Stimulated activated naive CD8-positive, alpha-beta T cell treated with anti-CD3 and anti-CD28 coated beads, Interleukin-15, amount 100 ng/mL, for 72 hours (primary cell): ENCODE measurements at regions not wholly inside any gene's neighbourhood (a gene's known extent, or its start where the extent isn't known, plus 50 kb on each side); places are given as distances from the start of the nearest gene placed in this dataset.

ENCODE experiments used
- ATAC-seq: fragments of 150-1000 bp; cut with Tn5 transposase; 2 replicates; pipeline ENCODE4 v1.10.0; 2021; ENCODE audit warnings: mild to moderate bottlenecking, moderate library complexity
- DNase-seq, 2 donors: peaks; one replicate each; pipeline ENCODE4 v3.0.0; 2021 to 2022
- H3K27ac Mint-ChIP-seq, 2 donors: one replicate each; pipeline ENCODE4 v1.8.0; 2022; ENCODE audit warnings: mild to moderate bottlenecking in 2 of 2, mixed read lengths in 2 of 2, moderate library complexity in 2 of 2
- H3K27me3 Mint-ChIP-seq: one replicate; pipeline ENCODE4 v1.8.0; 2022; ENCODE audit warnings: mixed read lengths
- H3K4me1 Mint-ChIP-seq: one replicate; pipeline ENCODE4 v1.8.0; 2022; ENCODE audit warnings: mild to moderate bottlenecking, mixed read lengths
- H3K4me3 Mint-ChIP-seq, 2 donors: one replicate each; pipeline ENCODE4 v1.8.0; 2022; ENCODE audit warnings: mild to moderate bottlenecking in 2 of 2, mixed read lengths in 2 of 2, moderate library complexity in 1 of 2
- H3K9me3 Mint-ChIP-seq, 2 donors: one replicate each; pipeline ENCODE4 v1.8.0; 2022; ENCODE audit warnings: mixed read lengths in 2 of 2

DNA sequence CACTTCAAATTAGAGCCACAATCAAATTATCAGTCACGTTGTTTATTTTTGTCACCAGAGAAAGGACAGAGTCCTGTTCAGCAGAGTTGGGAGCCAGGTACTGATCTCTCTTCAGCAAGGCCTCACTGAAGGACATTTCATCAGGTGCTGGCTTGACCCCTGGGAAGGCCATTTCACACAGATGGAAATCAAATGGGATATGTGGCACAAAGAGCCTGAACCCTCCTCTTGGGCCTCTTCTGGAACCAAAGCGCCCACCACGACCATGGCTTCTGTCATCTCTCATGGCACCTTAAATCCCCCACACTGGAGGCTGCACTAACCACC is 121.5 kb downstream of the PTCSC3 start:
- ATAC-seq (no peak), DNase-seq (no peak)
- H3K4me1 Mint-ChIP-seq, result no peaks in the 10 kb centered on the region
- H3K9me3 Mint-ChIP-seq, result no peaks in the 10 kb centered on the region
- no peak overlapping the region for H3K4me3 Mint-ChIP-seq
- H3K27me3 Mint-ChIP-seq, result peaks cover 12% of the 10 kb centered on the region
- H3K27ac Mint-ChIP-seq, result no peak overlapping the region

DNA sequence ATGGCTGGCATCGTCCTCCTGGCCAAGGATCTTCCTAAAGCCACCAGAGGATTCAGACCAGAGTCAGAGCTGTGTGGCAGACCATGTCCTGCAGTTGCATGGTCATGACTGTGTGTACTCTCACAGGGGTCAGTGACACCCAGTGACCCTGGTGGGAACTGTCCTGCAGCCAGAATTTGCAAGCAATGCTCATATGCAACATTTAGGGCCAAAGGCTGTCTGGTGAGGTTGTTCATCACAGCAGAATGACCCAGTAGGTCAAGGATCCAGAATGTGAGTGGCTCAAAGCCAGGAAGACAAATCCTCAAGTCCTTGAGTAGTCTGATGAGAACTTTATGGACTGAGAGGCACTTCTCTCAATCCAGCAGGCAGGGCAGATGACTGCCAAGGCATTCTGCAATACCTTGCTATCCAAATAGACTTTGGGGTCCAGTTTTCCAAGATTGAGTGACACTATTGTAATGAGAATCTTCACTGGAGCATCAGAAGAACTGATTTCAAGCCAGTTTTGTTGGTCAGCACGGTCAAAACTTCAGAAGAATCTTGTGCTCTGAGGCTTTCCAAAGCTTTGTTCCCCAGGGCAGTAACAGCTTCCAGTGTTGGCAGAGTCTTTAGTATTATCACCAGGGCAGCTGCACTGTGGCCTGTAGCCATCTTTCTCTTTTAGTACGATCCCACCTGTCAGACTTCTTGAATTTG is 122.0 kb downstream of the PTCSC3 start:
- Mint-ChIP-seq H3K9me3 (no peaks in the 10 kb centered on the region), H3K4me1 (no peaks in the 10 kb centered on the region), H3K27me3 (peaks cover 12% of the 10 kb centered on the region), H3K27ac (no peak overlapping the region), H3K4me3 (no peak overlapping the region)
- DNase-seq (no peak), ATAC-seq (no peak)

DNA sequence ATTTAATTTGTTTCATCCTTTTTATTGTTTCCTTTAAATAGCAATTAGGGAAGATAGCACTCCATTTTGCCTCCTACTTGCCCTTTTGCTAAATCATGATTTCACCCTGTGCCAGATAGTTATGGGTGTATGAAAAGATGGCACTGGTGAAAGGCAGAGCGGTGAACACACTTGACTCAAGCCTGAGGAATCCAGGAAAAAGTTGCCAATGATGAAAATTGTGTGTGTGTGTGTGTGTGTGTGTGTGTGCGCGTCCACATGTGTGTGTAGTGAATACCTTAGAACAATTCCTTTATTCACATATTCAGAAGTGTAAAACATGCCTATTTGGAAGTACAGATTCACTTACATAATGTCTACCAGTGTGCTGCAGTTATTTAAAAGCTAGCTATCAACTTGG is 123.8 kb downstream of the PTCSC3 start:
- H3K27ac Mint-ChIP-seq, result no peak overlapping the region
- H3K4me1 Mint-ChIP-seq, result no peaks in the 10 kb centered on the region
- ATAC-seq, result no peak
- no peak for DNase-seq
- peaks cover 12% of the 10 kb centered on the region for H3K27me3 Mint-ChIP-seq
- no peaks in the 10 kb centered on the region for H3K9me3 Mint-ChIP-seq
- no peak overlapping the region for H3K4me3 Mint-ChIP-seq

DNA sequence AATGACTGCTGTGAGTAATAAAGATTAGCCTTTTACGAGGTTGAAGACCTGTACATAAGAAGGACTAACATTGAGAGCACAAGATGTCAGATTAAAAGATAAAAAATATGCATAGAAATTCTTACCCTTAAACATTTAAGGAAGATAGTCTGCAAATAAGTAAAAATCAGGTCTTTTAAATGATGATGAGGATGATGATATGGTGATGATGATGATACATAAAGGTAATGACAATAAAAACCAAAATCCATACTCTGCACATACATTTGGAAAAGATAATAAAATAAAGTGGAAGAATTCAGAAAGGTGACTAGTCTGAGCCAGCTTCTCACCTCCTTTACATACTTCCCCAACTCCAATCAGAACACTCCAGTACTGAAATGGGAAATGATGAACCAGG is 124.5 kb downstream of the PTCSC3 start:
- Mint-ChIP-seq H3K4me3 (no peak overlapping the region), H3K9me3 (no peaks in the 10 kb centered on the region), H3K27ac (no peak overlapping the region), H3K4me1 (no peaks in the 10 kb centered on the region), H3K27me3 (peaks cover 15% of the 10 kb centered on the region)
- ATAC-seq (no peak), DNase-seq (no peak)

DNA sequence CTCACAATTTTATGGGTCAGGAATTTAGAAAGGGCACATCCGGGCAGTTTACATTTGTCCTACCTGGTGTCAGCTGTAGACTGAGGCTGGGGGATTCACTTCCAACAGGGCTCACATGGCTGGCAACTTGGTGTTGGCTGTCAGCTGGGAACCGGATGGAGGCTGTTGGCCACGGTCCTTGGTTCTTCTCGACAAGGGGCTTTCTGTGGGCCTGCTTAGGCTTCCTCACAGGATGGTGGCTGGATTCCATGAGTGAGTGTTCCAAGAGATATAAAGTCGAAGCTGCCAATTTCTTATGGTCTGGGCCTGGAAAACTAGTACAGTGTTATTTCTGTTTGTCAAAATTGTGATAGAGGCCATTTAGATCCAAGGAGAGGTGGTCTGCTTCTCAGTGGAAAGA is 127.9 kb downstream of the PTCSC3 start:
- DNase-seq, result no peak
- H3K4me3 Mint-ChIP-seq, result no peak overlapping the region
- H3K4me1 Mint-ChIP-seq, result no peaks in the 10 kb centered on the region
- peaks cover 20% of the 10 kb centered on the region for H3K27me3 Mint-ChIP-seq
- ATAC-seq, result no peak
- no peaks in the 10 kb centered on the region for H3K9me3 Mint-ChIP-seq
- no peak overlapping the region for H3K27ac Mint-ChIP-seq

DNA sequence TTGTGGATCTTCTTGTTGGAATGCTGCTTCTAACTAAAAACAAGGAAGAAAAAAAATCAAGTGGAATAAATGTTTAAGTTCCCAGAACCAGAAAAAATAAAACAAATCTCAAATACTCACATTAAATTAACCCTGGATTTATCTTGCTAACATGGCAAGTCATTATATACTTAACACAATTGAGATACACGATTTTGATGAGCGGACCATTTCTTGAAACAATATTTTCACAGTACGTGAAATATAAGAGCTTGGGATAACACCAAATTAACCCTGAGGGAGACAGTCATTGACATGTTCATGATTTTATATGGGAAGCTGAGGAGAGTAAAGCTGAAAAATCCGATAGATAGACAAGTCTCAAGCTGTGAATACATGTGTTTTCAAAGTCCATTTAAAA is 128.6 kb downstream of the PTCSC3 start:
- DNase-seq (no peak), ATAC-seq (no peak)
- Mint-ChIP-seq H3K27ac (no peak overlapping the region), H3K4me3 (no peak overlapping the region), H3K27me3 (peaks cover 20% of the 10 kb centered on the region), H3K9me3 (no peaks in the 10 kb centered on the region), H3K4me1 (no peaks in the 10 kb centered on the region)

DNA sequence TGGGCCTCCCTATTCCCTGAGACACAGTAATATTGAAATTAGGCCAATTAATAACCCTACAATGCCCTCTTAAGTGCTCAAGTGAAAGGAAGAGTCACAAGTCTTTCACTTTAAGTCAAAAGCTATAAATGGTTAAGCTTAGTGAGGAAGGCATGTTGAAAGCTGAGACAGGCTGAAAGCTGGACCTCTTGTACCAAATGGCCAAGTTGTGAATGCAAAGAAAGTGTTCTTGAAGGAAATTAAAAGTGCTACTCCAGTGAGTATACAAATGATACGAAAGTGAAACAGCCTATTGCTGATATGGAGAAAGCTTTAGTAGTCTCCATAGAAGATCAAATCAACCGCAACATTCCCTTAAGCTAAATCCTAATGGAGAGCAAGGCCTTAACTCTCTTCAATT is 140.8 kb downstream of the PTCSC3 start:
- peaks cover 8% of the 10 kb centered on the region for H3K27me3 Mint-ChIP-seq
- H3K9me3 Mint-ChIP-seq, result no peaks in the 10 kb centered on the region
- no peaks in the 10 kb centered on the region for H3K4me1 Mint-ChIP-seq
- no peak for DNase-seq
- H3K4me3 Mint-ChIP-seq, result no peak overlapping the region
- no peak overlapping the region for H3K27ac Mint-ChIP-seq
- ATAC-seq, result no peak

DNA sequence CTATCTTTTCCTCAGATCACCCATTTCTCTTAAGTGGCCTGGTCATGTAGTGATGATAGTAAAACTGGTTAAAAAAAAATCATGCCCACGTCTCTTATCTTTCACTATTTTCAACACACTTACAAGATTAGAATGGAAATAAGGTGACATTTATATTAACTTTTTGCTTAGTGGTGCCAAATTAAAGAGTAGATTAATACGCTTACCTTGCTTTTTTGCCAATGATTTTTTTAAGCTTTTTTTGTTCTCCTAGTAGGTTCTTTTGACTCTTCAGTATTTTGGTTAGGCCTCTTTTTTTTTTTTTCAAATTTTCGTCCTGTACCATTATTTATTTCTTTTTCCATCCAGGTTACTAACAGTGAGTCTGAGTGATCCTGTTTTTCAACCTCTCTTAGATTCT is 147.9 kb downstream of the PTCSC3 start:
- Mint-ChIP-seq H3K9me3 (no peaks in the 10 kb centered on the region), H3K27ac (no peak overlapping the region), H3K4me1 (no peaks in the 10 kb centered on the region), H3K27me3 (peaks cover 10% of the 10 kb centered on the region), H3K4me3 (no peak overlapping the region)
- ATAC-seq (no peak), DNase-seq (no peak)

DNA sequence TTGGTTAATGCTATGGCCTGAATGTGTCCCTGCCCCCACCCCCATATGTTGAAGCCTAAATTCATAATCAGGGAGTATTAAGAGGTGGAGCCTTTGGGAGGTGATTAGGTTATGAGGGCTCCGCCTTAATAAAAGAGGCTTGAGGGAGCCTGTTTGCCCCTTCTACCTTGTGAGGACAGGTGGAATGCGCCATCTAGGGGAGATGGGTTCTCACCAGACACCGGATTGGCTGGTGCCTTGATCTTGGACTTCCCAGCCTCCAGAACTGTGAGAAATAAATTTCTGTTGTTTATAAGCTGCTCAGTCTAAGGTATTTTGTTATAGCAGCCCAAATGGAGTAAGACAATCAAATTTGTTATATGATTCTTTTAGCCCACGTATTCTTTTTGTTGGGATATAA is 148.3 kb downstream of the PTCSC3 start:
- Mint-ChIP-seq H3K4me1 (no peaks in the 10 kb centered on the region), H3K9me3 (no peaks in the 10 kb centered on the region), H3K27me3 (peaks cover 10% of the 10 kb centered on the region), H3K27ac (no peak overlapping the region), H3K4me3 (no peak overlapping the region)
- ATAC-seq, result peak; percentile 54
- peak; percentile 10 to 13 for DNase-seq

DNA sequence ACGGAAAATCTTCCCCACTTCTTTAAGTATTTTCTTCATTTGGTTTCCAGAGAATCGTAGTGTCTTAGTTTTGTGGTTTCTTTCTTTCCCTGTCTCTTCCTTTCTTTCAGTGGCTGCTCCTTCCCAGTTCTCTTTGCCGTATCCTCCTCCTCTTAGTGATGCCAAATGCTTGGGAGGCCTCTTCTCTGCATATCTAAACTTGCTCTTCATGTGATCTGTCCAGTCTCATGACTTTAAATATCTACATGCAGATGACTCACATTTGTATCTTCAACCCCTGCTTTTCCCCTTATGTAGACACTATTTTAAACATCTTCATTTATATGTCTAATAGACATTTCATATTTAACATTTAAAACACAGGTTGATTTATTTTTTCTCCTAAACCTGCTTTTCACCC is 149.2 kb downstream of the PTCSC3 start:
- DNase-seq (no peak), ATAC-seq (no peak)
- Mint-ChIP-seq H3K9me3 (no peaks in the 10 kb centered on the region), H3K4me3 (no peak overlapping the region), H3K4me1 (peaks cover 6% of the 10 kb centered on the region), H3K27me3 (peaks cover 10% of the 10 kb centered on the region), H3K27ac (no peak overlapping the region)

DNA sequence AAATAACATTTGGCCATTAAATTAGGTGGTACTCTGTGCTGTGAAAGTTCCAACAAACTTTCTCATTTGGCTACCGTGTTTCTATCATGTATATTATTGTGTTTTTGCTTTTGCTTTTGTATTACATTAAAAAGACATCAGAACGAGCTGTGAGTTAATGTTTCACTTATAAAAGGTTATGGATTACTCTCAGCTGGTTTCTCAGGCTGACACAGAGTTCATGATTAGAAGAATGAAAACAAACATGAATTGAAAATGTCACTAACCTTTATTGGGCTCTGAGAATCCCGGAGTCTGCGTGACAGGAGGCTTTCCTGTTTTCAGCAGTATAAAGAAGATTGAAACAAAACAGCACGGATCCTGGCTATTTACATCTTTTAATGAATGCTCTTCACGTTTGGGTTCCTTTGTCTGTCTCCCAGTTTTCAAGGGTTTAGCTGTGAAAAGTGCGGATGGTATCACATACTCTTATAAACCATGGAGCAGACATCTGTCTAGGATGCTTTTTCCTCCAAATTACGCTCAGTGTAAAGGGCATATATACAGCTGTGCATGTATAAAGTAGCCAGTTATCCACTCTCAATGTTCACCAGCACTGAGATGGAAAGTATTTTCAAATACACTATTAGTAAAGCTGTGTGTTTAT is 153.6 kb downstream of the PTCSC3 start:
- H3K27me3 Mint-ChIP-seq, result peaks cover 9% of the 10 kb centered on the region
- DNase-seq (no peak), ATAC-seq (no peak)
- H3K4me1 Mint-ChIP-seq, result peaks cover 25% of the 10 kb centered on the region
- H3K27ac Mint-ChIP-seq, result no peak overlapping the region
- no peak overlapping the region for H3K4me3 Mint-ChIP-seq
- H3K9me3 Mint-ChIP-seq, result no peaks in the 10 kb centered on the region

DNA sequence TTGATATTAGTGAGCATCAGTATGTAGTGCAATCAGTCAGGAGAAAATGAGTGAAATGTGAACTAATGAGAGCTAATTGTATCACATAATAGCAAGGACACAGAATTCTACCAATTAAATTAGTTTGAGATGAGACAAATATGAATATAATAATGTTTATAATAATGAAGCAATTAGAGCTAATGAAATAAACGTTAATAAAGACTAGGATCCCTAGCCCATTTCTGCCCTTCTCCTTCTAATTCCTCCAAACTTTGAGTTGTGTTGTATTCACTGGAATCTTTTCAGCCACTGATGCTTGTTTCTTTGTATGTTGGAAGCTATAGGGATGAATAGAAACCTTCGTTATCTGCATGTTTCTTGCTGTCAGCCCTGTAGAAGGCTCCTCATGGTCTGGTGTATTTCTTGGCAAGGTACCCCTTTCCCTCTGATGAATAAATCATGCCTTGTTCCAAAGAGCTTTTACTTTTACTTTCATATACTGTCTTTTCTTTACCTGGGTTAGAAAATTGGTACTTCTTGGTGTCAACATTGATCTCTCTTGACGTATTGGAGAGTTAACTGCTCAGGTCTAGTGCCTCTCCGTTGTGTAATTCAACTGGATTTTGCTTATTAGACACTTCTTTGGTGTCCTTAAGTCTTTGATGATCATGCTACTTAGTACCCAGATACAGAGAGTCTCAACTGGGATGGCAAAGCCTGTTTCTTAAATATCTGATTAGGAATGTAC is 154.8 kb downstream of the PTCSC3 start:
- H3K9me3 Mint-ChIP-seq, result no peaks in the 10 kb centered on the region
- H3K4me1 Mint-ChIP-seq, result peaks cover 25% of the 10 kb centered on the region
- H3K27ac Mint-ChIP-seq, result peak overlapping the region in 1 of 2 donors; percentile 36
- H3K4me3 Mint-ChIP-seq, result peak overlapping the region; percentile 32 to 42
- ATAC-seq, result no peak
- no peaks in the 10 kb centered on the region for H3K27me3 Mint-ChIP-seq
- no peak for DNase-seq

DNA sequence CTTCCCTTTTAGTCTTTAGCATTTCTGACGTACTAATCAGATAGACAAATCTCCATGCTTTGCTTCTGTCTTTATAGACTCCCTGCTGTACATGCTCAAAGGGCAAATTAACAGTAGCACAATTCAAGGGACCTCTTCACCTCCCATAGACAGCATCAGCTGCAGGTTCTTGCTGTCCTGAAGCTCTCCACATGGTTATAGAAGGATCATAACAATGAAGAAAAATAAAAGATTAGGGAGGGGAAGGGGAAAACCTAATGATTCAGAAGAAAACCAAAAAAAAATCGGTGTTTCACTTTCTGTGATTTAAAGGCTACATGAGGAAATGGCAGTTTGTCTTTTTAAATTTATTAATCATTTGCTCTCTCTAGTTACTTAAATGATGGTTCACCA is 155.5 kb downstream of the PTCSC3 start:
- ATAC-seq, result peak; percentile 40
- peak overlapping the region in 1 of 2 donors; percentile 3 for H3K4me3 Mint-ChIP-seq
- H3K27ac Mint-ChIP-seq, result no peak overlapping the region
- DNase-seq, result no peak
- no peaks in the 10 kb centered on the region for H3K9me3 Mint-ChIP-seq
- no peaks in the 10 kb centered on the region for H3K27me3 Mint-ChIP-seq
- H3K4me1 Mint-ChIP-seq, result peaks cover 25% of the 10 kb centered on the region

DNA sequence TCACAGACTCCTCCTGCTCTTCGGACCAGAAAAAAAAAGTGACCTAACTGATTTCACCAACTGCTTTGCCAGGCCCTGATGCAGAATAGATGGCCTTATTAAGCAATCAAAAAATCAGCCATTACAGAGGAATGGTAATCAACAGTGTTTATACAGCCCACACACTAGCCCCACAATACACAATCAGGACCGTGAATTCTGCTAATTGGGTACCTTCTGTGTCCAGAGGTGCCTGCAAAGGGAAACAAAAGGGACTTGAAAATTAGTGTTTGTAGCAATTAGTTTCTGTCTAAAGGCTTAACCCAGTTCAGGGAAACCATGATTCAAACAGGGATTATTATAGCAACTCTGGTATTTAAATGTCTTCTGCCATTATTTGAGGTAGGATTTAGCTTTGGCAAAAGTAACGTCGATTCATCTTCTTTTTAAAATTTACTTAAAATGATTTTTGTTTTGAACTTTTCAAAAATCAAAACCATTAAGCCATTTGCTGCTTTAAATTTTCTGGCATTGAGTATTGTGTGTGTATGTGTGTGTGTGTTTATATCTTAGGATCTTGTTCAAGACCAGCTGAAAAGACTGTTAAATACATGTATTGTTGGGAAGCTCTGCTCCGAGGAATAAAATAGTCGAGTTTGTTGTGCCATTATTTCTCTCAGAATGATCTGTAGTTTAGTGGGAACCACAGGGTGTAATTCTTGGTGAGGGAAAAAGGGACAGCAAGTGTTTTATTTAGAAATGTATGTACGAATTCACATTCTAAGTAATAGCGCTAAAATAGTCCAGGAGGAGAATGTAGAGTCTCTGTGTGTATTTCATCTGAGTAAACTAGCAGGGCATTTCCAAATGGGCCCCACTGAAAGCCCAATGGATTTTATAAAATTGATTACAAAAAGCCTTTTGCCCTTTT is 156.1 kb downstream of the PTCSC3 start:
- Mint-ChIP-seq H3K4me3 (no peak overlapping the region), H3K9me3 (no peaks in the 10 kb centered on the region), H3K4me1 (peaks cover 25% of the 10 kb centered on the region), H3K27me3 (no peaks in the 10 kb centered on the region), H3K27ac (no peak overlapping the region)
- DNase-seq, result no peak
- no peak for ATAC-seq

DNA sequence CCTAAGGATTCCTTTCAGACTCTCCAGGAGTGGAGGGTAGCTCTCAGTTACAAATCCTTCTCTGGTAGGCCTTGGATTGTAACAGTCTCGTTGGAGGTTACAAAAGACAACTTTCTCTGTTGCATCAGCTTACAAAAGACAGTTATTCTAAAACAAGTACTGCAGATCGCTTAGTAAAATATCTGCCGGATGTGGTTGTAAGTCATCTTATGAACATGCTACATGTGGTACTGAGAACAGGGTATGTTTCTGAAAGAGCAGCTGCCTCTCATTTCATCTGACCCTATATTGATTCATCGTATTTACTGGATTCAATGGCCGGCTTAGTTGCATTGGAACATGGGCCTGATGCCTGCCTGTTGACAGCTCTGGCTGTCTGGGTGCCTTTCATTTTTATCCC is 157.4 kb downstream of the PTCSC3 start:
- H3K4me3 Mint-ChIP-seq, result no peak overlapping the region
- H3K4me1 Mint-ChIP-seq, result peaks cover 25% of the 10 kb centered on the region
- H3K27ac Mint-ChIP-seq, result no peak overlapping the region
- no peaks in the 10 kb centered on the region for H3K9me3 Mint-ChIP-seq
- ATAC-seq (no peak), DNase-seq (no peak)
- no peaks in the 10 kb centered on the region for H3K27me3 Mint-ChIP-seq

DNA sequence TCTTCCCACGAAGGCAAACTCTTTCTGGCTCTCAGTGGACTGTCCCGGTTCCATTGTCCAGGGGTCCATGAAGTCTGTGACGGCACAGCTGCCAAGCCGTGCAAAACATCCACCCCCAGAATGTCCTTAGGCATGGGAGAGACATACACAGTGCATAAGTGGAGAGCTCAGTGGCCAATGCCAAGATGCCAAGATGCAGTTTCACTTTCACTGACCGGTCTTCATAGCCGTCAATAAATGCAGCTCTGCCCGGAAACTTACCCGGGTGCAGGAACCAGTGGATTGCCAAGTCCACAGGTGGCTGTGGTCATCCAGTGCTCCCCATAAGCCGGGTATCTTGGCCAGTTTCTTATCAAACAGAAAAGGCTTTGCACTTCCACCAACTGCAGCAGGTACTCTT is 162.3 kb downstream of the PTCSC3 start:
- Mint-ChIP-seq H3K4me3 (no peak overlapping the region), H3K27ac (no peak overlapping the region), H3K27me3 (no peaks in the 10 kb centered on the region), H3K9me3 (no peaks in the 10 kb centered on the region), H3K4me1 (no peaks in the 10 kb centered on the region)
- DNase-seq (no peak), ATAC-seq (no peak)
